ENCODE measurements at regions not wholly inside any gene's neighbourhood (a gene's known extent, or its start where the extent isn't known, plus 50 kb on each side); places are given as distances from the start of the nearest gene placed in this dataset.

- no peak for DNase-seq (ENCODE audit: low read depth)
These were observed 58.8 kb upstream of the ERRFI1 start for GRCh38 chr1:8084913-8085312.

DNA sequence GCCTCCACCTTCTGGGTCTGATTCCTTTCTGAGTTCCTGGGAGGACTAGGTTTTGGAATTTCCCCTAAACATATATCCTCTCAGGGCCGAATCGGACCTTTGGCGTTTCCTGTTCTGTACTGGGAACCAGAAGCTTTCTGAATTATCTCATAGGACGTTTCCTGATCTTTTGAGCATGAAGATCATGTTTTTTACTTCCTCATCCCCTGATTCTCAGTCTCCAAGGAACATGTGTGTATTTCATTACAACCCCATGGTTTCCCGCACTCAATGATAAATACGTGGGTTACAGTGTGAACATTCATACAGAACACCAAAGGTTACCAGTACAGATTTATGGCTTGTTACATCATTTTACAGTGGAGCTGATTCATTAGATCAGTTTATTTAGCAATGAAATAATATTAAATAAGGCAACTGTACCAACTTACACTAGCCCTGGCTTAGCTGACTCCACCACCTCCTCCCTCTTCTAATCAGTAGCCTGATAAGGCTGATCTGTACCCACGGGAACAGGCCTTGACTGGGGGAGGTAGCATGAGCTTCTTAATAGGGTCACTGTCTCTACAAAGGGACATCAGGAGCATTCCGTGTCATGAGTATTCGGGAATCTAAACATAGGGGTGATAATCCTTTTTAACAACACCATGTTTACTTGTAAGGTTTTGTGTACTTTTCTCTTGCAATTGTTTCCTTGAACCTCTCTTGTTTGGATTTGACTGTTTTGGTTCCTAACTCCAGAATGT is 57.8 kb upstream of the ERRFI1 start:
- DNase-seq (ENCODE audit: low read depth): no peak

DNA sequence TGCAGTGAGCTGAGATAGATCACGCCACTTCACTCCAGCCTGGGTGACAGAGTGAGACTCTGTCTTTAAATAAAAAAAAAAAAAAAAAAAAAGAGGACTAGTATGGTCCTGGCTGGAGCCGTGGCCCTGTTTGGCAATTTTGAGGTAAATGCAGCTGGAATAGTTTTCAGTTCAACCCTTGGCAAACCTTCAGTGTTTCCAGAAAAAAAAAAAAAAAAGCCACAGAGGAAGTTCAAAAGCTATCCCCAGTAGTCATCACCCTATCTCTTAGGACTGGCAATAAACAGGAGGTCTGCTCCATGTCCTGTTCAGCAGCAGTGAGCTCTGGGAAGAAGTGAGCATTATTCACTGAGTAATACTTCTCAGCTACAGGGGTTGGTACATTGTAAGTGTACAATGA is 56.8 kb upstream of the ERRFI1 start:
- DNase-seq (ENCODE audit: low read depth): no peak

DNA sequence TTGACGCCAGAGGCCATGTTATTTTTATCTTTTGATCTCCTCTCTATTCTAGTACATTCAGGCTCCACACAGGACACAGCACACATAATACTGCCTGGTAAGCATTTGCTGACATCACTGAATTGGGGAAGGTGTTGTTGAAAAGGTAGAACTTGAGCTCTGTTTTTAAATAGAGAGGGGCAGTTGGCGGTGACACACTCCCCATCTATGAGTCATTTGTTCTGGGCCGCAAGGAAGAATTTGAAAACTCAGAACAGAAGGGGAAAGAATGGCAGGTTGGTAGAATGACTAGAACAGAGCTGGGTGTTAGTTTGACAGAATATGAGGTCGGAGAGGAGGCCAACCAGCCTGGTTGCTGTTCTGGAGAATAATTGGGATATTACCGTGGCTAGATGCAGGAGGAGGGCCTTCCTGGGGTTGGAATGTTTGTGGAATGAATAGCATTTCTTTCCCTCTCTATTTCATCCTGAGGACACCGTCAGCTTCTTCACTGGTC is 52.1 kb upstream of the ERRFI1 start:
- DNase-seq (ENCODE audit: low read depth): no peak

DNA sequence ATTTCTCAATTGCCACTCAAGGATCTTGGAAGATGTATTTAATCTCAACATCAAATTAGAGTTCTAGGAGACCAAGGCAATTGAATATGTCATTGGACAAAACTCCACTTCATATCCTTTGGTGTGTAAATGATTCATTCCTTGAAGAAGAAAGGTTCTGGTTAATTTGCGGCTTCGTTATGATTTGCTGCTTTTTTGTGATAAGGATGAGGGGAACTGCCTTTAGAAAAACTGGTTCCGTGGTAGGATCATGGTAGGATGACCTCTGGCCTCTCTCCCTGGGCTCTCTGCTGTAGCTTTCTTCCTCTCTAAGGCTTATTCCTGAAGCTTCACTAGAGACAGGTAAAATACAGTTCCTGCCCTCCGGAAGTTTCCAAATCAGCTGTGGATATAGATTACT is 51.5 kb upstream of the ERRFI1 start:
- DNase-seq (ENCODE audit: low read depth): no peak

GRCh38 chr1:8077120-8077573 is 51.0 kb upstream of the ERRFI1 start:
- DNase-seq (ENCODE audit: low read depth): no peak

GRCh38 chr1:8076176-8076575 is 50.1 kb upstream of the ERRFI1 start:
- no peak for DNase-seq (ENCODE audit: low read depth)
